CD4-positive, alpha-beta T cell treated with Interleukin-12 subunit alpha and Interleukin-12 subunit beta, for 1 hour (primary cell): ENCODE measurements at regions not wholly inside any gene's neighbourhood (a gene's known extent, or its start where the extent isn't known, plus 50 kb on each side); places are given as distances from the start of the nearest gene placed in this dataset.

Experiments
- DNase-seq: peaks from one replicate; pipeline ENCODE4 v3.0.0-alpha.2; 2020

DNA sequence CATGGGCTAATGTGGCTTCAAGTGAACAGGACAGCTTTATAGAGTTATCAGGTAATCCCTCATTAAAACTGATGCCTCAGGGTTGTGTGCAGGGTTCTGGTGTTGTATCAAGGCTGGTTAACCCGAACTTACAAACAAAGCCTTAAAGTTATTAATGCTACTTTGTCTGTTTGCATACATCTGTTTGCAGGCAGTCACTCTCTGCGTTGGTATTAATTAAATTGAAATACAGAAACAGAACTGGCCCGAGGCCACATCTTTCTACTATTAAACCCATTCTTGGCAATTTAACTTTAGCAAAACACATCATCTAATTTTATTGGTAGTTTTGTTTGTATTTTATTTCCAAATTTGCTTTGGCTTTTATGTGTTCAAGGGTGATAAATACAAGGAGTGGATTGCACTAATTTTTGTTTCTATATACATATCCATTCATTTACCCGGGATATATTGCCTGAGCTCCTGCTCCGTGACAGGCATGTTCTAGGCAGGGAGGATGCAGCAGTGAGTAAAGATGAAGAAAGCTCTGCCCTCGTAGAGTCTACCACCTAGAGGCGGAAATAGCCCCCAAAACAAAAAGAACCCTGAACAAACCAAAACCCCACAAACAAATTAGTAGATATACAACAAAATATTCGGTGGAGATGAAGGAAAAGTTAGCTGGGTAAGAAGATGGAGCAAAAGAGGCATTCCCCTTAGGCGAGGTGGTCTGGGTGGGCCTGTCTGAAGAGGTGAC is 164.2 kb downstream of the MACROH2A1 start:
- DNase-seq: no peak

DNA sequence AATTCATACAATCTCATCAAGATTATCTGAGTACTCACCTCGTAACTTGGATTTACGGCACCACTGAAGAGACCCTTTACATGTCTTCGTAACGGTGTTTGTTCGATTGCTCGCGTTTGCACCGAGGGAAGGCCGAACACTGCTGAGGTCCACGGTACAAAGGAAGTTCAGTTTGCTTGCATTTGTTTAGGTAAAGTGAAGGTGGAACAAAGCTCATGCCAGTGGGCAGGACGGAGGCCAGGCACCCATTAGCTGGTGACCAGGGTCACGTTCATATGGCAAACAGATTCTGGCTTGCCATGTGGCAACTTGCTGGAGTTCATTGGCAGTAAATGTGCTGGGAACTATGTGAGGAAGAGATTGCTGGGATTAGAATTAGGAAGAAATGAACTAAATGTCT is 164.8 kb downstream of the MACROH2A1 start:
- DNase-seq: no peak

DNA sequence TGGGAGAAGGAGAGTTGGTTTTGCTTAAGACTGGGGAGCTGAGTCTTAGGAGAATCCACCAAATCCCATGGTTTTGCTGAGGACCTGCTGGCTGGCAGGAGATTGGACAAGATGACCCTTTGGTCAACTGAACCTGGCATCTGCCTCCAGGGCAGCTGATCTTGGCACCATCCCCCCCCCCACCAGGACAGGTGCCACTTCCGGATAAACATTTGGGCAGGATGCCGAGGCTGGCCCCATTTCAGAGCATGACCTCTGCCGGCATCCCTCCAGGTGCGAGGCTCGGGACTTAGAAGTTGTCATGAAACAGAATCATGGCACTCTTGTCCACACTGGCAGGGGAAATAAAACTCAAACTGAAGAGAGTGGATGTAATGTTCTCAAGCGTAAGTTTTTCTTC is 165.6 kb downstream of the MACROH2A1 start:
- no peak for DNase-seq

DNA sequence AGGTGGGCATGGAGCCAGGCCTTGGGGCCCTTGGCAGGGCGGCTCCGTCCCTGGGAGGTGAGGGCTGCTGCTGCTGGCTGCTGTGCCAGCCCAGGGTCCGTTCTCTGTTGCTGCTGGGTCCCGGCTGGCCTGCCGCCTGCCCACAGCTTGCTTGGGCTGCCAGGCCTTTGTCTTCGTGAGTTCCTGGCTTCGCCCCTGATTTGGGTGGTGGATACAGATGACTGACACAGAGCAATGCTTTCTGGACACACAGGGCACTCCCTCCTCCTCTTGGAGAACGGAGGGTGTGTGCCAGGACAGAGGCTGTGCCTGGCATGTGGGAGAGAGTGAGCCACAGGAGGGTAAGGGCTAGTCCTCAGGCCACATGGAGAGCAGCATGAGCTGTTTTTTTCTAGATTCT is 166.1 kb downstream of the MACROH2A1 start:
- no peak for DNase-seq

DNA sequence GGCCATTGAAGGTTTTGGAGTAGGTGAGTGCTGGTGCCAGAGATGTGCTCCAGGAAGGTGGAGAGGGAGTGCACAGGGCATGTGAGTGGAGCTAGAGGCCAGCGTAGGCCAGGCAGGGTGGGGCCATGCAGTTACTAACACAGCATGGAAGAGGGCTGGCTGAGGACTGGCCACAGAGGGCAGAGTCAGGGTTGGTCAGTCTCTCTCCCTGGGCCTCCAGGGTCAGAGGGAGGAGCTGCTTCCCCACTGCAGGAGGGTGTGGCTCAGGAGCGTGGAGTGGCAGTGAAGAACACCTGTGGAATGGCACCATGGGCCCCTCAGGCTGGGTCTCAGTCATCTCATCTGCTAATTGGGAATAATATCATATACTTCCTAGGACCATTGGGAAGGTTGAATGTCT is 167.7 kb downstream of the MACROH2A1 start:
- no peak for DNase-seq

DNA sequence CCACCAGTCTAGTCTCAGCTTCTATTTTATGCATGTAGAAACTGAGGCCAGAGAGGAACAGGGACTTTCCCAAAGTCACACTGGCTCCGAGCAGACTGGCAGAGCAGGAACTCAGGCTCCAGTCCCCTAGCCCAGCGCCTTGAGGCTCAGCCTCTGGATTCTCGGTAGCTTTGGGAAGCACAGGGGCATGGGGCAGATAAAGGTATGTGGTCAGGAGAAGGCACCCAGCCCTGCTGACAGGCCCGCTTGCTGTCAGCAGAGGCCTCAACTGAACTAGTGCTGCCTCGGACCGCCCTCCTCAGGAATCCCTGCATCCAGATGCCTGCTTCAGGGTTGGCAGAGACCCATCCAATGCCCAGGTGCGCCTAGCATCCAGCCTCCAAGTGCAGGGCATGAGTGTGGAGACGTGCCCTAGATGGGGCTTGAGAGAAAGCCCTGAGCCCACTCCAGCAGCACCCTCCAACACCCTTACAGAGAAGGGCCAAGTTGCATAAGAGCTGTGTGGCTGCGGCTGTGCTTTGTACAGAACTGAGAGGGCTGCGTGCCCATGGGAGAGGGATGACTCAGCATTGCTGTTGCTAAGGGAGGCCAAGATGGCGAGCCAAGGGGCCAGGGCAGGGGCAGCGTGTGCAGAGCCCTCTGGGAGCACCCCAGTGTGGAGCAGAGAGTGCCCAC is 168.6 kb downstream of the MACROH2A1 start:
- DNase-seq: no peak

DNA sequence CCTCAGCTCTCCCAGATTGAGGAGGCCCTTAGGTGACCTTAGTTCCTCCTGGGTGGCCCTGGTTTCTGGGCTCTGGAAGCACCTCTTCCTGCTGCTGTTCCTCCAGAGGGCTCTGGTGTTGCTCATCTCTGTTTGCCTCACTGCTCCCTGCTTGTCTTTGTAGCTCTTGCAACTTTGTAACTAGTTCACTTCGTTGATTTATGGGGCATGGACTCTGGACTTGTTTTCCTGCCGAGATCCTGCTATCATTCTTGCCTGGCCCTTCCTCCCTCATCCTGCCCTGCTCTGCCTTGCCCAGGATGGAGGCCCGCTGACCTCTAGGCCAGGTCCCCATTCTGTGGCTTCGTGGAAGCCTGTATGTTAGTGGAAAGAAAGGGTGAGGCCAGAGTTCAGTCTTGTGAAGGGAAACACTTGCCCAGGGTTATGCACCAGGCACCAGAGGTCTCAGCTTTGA is 169.3 kb downstream of the MACROH2A1 start:
- no peak for DNase-seq

DNA sequence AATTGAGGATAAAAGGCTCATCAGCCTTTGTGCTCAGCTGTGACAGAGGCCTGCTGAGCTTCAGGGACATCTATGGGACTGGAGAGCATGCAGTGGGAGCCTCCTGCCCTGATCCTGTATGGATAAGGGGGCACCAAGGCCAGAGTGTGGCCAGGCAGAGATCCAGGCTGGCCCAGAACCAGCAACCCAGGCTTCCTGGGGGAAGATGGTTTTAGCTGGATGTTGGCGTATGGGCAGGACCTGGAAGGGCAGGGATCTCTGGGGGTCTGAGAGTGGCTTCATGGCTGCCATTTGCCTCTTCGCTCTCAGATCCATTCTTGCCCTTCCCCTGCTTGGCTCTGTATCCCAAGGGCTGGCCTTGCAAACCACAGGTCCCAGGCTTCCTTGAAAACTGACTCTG is 169.9 kb downstream of the MACROH2A1 start:
- DNase-seq: no peak

DNA sequence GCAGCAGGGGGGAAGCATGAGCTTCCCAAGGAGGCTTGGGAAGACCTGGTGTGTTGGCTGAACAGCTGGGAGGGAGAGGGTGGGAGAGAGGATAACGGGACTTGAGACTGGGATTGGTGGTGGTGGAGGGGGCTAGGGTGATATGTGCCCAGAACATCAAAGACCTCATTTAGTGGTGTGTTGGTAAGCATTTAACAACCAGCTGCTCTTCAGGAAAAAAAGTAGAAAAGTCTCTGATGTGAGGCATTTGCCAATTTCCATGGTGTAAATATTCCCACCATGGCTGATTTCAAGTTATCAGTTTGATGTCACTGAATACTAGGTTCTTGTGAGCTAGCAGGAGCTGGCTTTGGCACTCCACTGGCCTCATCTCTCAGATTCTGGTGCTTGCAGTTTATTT is 170.8 kb downstream of the MACROH2A1 start:
- no peak for DNase-seq

DNA sequence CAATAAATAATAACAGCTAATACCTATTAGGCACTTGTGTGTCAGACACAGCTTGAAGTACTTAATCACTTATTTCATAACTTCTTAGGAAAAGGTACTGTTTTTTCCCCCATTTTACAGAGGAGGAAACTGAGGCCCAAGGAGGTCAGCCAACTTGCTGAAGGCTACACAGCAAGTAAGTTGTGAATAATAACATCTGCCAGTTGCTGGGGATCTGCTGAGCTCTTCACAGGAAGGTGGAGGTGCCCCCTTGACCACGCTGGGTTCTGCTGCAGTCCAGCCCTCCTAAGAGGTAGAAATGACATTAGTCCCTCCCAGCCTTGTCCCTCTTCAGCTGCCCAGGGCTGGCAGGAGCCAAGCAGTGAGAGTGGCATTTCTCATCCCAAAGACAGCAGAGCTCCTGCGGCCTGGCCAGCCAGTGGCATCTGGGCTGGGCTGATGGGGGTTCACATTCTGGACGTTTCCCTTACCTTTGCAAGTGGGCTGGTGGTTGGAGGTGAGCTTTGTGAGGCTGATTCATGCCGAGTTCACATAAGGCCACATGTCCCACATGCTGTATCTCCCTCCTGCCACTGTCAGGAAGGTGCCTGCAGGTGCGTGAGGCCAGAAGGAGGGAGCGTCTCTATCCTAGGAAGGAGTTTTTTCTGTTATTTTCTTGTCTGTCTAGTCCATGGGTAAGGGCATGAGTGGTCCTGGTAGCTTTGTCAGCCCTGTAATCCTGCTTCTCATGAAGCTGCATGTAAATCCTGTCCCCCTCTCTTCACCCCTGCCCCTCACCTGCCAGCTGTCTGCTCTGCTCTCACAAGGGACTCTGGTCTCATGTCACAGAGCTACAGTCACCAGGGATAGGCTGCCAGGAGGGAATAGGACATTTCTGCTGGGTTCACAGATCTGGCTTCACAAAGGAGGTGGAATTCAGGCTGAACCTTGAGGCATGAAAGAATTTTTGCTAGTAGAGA is 171.7 kb downstream of the MACROH2A1 start:
- no peak for DNase-seq

DNA sequence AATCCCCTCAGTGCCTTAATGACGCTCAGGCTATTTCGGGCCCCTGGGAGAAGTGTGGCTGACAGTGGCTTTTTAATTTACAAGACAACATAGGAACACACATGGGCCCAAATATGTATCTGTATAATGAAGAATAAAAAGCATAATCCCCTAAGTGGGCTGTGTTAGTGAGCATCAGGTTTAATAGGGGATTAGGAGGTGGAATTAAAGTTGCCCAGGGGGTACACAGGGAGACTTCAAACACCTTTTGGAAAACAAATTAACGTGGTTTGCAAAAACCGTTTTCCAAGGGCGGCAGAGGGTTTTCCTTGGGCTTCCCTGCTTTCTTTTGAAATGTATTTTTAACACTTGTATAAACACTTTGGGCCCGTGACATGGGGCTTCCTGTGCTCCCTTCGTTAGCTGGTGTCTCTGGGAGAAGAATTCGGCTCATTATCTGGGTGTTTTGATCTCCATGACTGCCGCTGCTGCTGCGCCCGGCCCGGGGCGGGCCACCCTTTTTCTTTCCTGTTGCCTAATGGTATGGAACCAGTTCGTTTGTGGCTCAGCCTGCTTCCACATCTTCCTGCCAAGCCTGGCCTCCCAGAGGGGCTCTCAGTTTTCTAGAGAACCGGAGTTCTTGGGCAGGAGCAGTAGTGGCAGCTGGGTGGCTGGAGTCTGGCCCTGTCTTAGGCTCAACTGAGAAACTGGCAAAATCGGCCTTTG is 173.0 kb downstream of the MACROH2A1 start:
- DNase-seq: no peak

DNA sequence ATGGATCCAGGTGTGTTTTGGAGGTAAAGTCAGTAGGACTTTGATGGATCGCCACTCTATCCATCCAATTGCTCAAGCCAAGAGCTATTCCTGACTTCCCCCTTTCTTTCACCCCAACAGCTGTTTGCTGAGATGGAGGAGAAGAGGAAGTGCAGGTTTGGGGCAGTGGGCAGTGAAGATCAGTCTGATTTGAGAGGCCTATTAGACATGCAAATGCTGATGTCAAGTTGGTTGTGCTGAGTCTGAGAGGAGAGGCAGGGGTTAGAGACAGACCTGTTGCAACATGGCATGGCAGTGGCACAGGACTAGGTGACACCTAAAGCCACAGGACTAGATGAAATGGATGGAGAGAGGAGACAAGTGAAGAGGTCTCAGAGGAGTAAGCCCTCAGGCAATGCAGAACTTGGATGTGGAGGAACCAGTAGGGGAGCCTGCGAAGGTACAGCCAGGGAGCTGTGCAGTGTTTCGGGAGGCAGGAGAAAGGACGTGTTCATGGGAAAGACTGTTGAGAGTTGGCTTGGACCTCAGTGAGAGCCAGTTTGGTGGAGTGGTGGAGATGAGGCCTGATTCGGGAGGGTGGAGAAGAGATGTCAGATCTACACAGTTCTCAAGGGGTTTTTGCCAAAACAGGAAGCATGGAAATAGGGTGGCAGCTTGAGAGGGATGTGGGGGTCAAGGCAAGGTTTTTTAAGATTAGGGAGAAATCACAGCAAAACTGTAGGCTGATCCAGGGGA is 175.0 kb downstream of the MACROH2A1 start:
- DNase-seq: no peak

DNA sequence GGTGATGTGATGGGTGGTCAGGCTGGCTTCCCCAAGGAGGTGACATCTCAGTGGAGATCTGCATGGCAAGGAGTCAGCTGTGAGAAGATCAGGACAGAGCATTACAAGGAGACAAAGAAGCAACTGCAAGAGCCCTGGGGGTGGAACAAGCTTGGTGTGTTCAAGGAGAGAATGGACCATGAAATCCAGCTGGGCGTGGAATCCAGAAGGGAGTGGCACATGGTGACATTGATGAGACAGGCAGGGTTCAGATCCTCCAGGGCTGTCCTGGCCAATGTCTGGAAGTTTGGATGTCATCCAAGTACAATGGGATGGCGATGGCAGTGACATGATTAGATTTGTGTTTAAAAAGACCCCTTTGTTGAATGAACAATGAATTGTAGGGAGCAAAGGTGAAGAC is 175.6 kb downstream of the MACROH2A1 start:
- no peak for DNase-seq

DNA sequence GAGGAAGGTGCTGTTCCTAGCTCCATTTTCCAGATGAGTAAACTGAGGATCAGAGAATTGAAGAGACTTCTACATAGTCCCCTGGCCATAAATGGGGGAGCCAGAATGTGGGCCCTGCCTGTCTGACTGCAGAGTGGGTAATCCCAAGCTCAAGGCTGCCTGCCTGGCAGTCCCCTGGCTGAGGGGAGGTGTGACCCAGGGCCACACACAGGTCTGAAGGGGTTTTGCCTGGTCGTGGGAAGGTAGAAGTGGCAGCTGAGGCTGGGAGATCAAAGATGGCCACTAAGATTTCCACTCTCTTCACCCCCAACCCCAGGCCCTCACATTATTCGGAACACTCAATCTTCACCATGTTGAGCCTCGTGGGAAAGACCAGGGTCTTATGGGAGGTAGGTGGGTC is 176.3 kb downstream of the MACROH2A1 start:
- DNase-seq: no peak

DNA sequence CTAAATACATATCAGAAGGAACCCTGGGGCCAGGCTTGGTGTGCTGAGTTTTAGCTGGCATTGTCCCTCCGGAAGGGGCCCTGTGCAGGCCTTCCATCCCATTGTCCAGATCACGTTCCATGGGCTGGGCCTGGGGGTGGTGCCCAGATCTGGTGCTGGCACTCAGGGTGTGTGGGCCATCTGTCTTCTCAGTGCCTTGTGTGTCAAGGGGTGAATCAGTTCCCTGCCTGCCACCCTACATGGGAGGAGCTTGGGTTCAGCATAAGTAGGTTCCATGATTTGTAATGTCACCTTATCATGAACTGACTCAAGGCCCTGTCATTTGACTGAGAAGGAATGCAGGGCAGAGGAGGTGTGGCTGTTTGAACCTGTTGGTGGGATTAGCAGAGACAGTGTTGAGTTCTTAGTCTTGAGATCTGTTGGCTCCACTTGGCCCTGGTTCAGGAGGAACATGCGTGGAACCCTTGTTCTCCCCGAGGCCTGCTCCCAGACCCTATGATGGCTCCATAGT is 176.8 kb downstream of the MACROH2A1 start:
- no peak for DNase-seq

DNA sequence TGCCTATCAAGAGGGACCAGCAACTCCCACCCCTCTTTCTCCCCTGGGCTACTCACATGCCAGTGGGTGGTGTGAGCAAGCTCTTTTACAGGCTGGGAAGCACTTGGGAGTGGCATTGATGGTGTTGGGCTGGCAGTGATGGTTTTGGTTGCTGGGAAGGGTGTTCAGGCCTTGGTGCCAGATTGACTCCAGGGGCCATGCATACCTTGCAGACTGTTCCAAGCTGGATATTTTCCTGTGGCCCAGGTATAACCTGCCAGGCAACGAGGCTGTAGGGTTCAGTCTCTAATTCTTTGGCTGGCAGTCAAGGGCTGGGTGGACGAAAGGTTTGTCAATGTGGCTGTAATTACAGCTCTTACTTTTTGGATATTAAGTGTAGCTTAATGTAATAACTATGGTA is 177.3 kb downstream of the MACROH2A1 start:
- DNase-seq: no peak

DNA sequence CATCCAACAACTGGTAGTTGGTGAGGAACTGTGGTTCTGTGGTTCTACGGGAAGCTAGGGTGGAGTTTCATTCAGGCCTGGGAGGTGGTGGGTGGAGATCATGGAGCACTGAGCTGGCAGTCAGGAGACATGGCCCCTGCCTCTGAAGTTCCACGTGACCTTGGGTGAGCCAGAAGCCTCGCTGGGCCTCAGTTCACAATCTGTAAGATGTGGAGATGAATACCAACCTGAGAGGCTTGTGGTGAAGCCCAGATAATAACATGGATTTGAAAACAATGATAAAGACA is 177.9 kb downstream of the MACROH2A1 start:
- no peak for DNase-seq

DNA sequence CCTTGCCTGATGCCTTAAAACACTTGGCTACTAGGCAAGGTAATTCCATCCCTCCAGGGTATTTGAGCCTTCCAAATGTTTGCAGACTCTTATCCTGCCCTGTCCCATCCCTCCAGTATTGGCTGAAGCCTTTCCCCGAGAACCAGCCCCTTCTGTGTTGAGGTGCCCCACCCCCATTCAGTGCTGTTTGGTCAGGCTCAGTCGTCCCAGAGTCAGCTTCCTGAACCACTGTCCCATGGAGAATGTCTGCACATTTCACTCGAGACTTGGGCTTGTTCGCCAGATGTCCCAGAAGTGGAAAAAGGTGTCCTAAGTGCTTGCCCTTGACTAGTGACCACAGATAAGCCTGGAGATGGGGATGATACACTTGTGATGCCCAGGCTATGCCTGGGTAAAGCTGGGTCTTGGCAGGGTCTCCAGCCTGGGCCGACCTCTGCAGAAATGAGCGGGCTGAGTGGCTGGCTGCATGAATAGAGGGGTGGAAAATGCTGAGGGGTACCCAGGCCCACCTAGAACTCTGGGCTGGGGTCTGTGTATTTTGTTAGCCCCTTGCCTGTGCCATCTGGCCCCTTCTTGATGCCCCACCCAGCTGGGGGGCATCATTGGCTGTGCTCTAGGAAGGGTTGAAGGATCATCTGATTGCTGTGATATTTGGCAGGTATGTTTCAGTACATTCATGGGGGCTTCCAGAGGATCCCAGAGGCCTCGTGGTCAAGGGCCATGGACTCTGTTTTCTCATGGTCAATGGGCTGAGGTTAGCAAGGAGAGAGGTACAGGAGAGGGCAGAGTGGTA is 178.4 kb downstream of the MACROH2A1 start:
- DNase-seq: no peak

DNA sequence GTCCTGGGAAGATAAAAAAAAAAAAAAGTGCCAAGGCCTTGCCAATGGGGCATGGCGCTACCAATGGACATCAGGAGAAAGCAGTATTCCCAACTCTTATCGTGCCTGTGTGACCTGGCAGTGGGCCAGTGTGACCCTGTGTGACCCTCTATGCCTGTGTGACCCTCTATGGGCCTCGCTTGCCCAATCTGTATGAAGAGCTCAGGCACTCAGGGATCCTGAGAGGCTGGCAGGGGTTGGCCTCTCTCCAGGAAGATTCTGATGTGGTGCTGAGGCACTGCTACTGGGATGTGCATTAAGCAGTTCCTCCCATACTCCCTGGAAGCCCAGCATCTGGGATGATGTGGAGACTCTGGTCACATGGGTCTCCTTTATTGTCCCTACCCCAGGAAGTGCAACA is 179.2 kb downstream of the MACROH2A1 start:
- DNase-seq: no peak

DNA sequence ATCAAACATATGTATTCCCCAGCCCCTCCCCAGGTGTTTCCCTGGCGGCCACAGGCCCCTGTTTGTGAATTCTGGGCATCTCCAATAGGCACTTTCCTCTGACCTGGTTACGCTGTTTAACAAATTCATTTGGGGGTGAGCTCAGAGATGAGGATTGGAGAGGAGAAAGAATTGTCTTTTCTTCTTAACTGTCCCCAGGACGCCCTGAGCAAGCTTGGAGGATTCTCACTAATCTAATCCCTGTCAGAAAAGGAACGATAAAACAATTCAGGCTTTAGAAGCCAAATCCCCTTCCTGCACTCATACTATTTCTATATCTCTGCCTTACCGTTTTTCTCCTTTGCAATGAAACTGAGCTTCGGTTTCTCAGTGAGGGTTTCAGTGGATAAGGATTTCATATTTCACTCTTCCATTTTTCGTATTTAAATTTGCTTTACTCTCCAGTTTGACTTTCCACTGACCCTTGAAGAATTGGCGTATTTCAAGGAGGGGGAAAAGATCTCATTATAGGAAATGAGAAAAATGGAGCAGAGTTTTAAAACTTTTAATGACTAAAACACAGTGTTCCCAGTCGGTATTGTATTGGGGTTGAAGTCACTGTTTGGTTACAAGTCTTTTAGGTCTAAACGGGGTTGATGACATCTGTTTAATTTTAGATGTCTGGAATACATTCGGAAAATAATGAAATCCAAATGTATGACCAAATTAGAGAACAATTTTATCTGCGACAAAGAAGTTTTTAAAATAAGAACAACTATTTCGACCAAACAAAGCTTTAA is 180.1 kb downstream of the MACROH2A1 start:
- no peak for DNase-seq

DNA sequence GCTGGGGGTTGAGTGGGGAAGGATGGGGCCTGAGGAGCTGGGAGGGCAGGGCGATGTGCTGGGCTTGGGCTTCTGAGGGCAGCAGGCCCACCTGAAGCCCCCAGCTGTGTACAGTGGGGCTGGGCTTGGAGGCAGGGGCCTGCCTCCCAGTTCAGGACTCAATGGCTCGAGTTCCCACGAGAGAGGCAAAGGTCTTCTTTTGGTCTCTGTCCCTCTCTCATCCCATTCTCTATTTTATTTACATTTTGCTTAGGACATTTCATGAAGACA is 180.6 kb downstream of the MACROH2A1 start:
- DNase-seq: no peak
